CD4-positive, alpha-beta T cell treated with Interferon gamma for 1 hour (primary cell): ENCODE measurements at regions not wholly inside any gene's neighbourhood (a gene's known extent, or its start where the extent isn't known, plus 50 kb on each side); places are given as distances from the start of the nearest gene placed in this dataset.
"Not testable (repeated sequence)": the region's sequence is repeated elsewhere in the genome, so short reads cannot be mapped to it uniquely, and the experiment has no call there.

Experiments used
- DNase-seq: peaks from one replicate; pipeline ENCODE4 v3.0.0-alpha.2; 2020

GRCh38 chr6:168960551-168961263 is 292.9 kb downstream of the THBS2 start:
- DNase-seq: no peak

DNA sequence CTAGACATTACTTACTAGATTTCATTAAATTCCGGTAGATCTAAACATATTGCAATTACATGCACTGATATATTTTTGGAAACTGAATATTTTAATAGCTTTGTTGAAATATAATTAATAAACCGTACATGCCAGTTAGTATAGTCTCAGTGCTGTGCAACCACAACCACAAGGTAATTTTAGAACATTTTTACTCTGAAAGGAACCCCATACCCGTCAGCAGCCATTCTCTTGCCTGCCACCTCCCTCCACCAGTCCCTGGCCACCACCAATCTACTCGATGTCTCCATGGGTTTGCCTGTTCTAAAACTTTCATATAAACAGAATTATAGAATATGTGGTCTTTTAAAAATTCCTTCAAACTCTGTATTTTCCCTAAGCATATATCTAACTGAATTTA is 293.9 kb downstream of the THBS2 start:
- no peak for DNase-seq

GRCh38 chr6:168956884-168957730 is 296.5 kb downstream of the THBS2 start:
- DNase-seq: peak; percentile 38

DNA sequence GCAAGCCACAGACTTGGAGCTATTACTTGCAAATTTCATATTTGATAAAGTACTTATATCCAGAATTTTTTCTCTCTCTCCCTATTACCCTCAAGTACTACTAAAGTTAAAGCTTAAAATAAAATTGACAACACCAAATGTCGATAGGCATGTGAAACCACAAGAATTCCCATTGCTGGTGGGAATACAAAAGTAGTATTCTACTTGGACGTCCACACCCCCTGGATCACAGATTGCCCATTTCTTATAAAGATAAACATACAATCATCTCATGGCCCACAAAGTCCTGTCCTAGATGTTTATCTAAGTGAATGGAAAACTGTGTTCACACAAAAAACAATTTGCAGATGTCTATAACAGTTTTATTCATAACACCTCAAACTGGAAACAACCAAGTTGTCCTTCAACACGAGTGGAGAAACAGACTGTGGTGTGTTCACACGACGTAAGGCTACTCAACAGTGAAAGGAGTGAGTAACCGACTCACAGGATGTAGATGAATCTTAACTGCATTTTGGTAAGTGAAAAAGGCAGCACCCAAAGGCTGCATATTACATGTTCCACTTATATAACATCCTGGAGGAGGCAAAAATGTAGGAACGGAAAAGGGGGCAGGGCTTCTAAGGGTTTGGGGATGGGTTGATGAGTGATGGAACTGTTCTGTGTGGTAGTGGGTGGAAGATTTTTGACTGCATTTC is 297.4 kb downstream of the THBS2 start:
- DNase-seq: no peak

DNA sequence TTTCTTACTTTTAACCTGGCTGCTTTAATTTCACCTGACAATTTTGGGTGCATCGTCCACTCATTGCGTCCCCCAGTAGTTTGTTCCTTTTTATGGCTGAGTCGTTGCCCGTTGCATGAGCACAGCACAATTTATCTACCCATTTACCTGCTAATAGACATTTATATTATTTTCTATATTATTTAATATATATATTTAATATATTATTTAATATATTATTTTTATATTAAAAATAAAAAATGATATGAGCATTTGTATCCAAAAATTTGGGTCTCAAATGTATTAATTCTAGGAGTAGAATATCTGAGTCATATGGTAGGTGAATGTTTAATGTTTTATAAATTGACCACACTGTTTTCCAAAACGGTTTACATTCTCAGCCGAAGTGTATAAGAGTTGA is 300.2 kb downstream of the THBS2 start:
- DNase-seq: no peak

DNA sequence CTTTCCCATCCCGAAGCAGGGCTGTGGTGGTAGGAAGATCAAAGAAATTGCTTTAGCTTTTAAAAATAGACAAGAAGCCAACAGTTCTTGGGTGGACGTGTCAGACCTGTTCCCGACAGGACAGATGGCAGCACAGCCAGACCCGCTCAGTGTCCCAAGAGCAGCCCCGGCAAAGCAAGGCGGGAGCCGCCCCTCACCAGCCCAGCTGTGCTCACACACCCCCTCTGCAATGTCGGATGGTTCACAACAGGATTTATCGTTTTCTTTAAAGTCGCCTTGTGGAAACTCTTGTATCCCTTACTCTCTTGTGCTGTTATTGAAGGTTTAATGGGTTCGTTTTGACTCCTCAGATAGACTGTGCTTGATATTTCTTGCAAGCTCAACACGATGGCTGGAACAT is 302.4 kb downstream of the THBS2 start:
- no peak for DNase-seq

- no peak for DNase-seq
Measured at GRCh38 chr6:168950858-168951214, 302.8 kb downstream of the THBS2 start.

DNA sequence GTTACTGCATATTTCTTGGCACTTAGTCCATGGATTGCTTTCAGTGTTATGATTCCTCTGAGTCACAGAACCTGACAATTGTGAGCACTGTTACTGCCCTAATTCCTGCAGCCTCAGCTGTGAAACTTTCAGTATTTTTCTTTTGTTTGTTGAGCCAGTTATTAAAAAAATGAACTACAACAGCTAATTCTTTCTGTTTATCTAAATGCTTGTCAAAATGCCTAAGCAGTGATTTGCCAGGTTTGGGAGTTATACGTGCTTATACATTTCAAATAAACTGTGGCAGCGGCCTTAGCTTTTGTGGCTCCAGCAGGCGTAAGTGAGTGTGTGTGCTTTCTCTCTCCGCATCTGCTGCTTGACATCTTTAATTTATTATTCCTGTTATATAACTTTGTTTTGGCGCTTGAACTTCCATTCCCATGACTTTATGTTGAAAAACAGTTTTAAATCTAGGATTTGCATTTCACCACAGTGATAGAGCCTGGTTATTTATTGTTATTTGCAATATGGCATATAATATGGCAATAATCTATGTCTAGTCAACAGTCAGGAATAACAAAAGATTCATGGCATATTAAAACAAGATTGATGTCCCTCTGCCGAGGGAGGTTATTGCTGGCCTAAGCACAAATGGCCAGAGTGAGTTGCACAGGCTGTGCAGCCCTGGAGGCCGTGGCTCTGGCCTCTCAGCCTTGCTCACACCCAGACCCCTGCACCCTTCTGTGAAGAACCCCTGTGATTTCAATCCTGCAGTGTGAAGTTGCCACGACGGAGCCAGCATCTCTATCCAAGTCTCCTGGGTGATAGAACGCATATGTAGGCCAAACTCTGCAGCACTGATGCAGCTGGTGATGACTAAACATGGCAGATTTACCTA is 303.4 kb downstream of the THBS2 start:
- DNase-seq: no peak

DNA sequence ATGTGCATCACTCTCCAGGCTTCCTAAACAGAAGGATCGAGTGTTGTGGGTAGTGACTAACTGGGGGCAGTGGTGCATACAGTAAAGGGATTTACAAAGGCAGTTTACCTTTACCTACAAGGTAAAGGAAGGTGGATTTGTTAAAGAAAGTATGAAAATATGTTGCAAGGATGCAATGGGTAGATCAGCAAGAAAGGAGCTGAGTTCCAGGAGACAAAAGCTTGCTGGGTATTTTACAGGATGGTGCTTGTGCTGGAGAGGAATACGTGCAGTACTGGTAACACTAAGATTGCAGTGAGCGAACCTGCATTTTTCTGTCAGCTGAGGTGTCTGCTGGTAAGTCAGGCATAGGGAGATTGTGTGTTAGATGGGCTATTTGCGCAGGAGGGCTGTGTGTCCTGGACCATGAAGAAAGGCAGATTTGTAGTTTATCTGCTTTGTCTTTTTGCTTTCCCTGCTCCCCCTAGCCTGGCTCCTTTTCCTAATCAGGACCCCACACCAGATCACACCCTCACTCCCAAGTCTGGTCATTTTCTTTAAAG is 304.6 kb downstream of the THBS2 start:
- DNase-seq: no peak

GRCh38 chr6:168948002-168948401 is 305.6 kb downstream of the THBS2 start:
- DNase-seq: no peak

GRCh38 chr6:168943231-168943905 is 310.3 kb downstream of the THBS2 start:
- DNase-seq: no peak

- DNase-seq: no peak
Measured at GRCh38 chr6:168942646-168943045, 311.0 kb downstream of the THBS2 start.

DNA sequence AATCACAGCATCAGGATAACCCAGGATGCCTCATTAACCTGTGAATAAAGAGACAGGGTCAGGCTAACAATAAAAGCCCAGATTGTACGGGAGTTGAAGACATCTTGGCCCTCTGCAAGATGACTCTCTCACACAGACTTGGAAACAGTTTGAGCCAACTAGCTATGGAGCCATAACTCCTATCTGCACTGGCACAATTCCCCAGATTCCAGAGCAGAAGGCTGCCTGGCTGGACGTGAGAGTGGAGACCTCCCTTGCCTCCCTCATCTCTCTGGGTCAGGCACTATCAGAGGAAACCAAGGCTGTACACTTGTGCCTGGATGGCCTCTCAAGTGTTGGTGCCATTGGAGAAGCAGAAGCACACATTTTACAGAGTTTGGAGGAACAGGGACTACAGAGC is 312.6 kb downstream of the THBS2 start:
- DNase-seq: no peak

DNA sequence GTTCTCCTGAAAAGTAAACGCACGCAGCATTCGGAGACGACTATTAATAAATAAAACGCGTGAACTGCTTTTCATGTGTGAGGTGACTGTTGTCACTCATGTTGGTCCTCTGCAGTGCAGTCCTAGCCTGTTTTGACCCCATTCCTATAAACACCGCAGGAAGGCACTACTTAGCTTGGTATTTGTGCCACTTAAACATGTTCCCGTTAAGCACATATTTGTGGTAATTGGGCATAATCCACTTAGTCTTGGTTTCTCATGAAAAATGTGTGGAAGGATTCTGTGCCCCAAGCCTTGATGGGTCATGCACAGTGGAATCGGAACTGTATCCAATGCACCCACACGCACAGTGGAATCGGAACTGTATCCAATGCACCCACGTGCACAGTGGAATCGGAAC is 313.9 kb downstream of the THBS2 start:
- DNase-seq: no peak

DNA sequence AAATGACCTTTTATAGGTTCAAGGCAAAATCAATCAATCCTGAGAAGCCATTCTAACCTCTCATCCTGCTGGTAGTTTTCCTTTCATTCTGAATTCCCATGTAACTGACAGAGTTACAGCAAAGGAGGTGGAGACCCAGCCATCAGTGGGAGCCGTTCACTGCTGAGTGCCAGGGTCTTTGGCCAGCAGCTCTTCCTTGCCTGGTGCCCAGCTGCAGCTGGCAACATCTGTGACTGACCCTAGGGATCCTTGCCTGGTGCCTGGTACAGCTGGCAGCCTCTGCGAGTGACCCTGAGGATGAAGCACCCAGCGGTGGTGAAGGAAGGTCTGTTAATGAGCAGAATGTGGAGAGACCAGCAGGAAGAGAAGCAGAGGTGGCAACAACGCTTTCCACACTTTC is 314.6 kb downstream of the THBS2 start:
- no peak for DNase-seq

GRCh38 chr6:168938546-168938945 is 315.1 kb downstream of the THBS2 start:
- no peak for DNase-seq

- DNase-seq: no peak
Measured at GRCh38 chr6:168937054-168937453, 316.6 kb downstream of the THBS2 start.

DNA sequence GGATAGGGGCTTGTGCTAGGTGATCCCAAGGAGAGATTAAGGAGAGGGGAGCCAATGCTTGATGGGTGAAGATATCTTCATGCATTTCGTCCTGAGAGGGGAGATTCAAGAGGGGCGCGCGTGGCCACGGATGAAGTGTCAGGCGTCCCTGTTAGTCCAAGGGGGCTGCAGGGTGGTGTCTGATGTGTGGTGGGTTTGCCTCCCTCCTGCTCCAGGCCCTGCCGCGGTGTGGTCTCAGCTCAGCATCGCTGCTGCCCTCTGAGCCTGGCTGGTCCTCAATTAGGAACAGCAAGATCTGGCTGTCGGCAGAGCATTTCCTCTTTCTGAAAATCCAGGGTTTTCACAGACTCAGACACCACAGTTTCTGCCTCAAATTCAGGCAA is 318.0 kb downstream of the THBS2 start:
- no peak for DNase-seq

DNA sequence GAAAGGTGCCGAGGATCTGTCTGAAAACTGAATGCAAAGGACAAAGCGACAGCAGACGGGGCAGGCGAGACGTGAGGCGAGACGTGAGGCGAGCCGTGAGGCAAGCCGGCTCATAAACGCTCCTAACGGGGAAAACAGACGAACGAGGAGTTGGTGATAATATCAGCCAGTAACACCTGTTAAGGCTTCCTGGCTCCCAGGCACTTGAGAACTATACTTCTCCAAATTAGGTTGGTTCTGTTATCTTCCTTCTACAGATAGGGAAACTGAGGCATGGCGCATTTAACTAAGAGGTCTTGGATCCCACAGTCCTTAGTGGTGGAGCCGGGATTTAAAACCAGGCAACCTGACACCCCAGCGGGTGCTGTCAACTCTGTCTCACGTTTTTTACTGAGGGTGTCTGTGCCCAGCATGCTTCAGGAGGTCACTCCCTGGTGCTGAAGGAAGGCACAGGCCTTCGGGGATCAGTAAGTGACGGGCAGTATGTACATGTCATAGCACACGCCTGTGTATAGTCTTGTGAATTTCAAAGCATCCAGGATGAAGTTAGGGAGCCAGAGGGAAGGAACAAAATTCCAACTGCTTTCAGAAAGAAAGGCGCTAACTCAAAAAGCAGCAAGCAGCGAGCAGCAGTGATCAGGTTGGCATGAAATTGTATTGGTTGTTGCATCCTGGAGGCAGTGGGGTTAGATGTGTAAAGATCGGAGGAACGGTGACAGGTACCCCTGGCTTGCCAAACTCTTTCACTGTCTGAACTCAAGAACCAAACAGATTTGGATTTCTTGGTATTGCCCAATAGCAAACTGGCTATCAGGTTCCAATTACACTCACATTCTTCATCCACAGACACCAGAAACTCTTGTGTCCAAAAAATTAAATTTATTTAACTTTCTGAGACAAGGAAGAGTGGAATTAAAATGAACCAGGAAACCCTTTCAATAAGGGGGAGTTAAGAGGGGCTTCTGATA is 318.7 kb downstream of the THBS2 start:
- no peak for DNase-seq

DNA sequence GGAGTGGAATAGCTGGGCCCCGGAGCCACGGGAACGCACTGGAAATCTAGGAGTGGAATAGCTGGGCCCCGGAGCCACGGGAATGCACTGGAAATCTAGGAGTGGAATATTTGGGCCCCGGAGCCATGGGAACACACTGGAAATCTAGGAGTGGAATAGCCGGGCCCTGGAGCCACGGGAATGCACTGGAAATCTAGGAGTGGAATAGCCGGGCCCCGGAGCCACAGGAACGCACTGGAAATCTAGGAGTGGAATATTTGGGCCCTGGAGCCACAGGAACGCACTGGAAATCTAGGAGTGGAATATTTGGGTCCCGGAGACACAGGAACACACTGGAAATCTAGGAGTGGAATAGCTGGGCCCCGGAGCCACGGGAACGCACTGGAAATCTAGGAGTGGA is 321.5 kb downstream of the THBS2 start:
- not testable (repeated sequence) for DNase-seq

DNA sequence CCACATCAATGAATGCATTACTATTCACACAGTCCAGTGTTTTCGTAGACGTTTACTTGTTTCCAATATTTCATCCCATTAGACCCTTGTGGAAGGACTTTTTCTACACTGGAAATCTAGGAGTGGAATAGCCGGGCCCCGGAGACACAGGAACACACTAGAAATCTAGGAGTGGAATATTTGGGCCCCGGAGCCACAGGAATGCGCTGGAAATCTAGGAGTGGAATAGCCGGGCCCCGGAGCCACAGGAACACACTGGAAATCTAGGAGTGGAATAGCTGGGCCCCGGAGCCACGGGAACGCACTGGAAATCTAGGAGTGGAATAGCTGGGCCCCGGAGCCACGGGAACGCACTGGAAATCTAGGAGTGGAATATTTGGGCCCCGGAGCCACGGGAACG is 322.6 kb downstream of the THBS2 start:
- not testable (repeated sequence) for DNase-seq
